Caco-2 (cell line): ENCODE measurements at regions not wholly inside any gene's neighbourhood (a gene's known extent, or its start where the extent isn't known, plus 50 kb on each side); places are given as distances from the start of the nearest gene placed in this dataset.

Experiments
- BruUV-seq: library from RNA; stranded (reverse); fragments of 400-500 nt; replicated peaks from 2 replicates; lab custom pipeline; 2021; lab: Mats Ljungman, UMichigan
- CTCF ChIA-PET: fragments of 300-600 bp; sonication (Branson Sonifier 250); formaldehyde crosslinking; loops from one replicate; lab custom pipeline; 2022; ENCODE audit warnings: antibody characterized with exemption; lab: Charles Lee
- POLR2A ChIA-PET: fragments of 300-600 bp; sonication (Branson Sonifier 250); formaldehyde crosslinking; loops from one replicate; lab custom pipeline; 2022; ENCODE audit warnings: antibody characterized with exemption; lab: Charles Lee
- DNase-seq, 2 experiments: peaks; one replicate each; pipeline versions ENCODE4 v3.0.0 to v3.0.0-alpha.2; 2020 to 2022
- H3K27me3 ChIP-seq: replicated peaks from 2 replicates; pipeline ENCODE4 v1.6.0; 2011; ENCODE audit warnings: low read length; ENCODE audit not compliant: control insufficient read depth, insufficient read depth
- H3K36me3 ChIP-seq: 2 replicates; pipeline ENCODE4 v1.5.1; 2011; ENCODE audit warnings: low read length; ENCODE audit not compliant: control insufficient read depth, insufficient read depth
- H3K4me1 ChIP-seq: fragments of 250-450 bp; sonication (Bioruptor Pico); 2 replicates; pipeline ENCODE4 v1.5.1; 2020; ENCODE audit warnings: mild to moderate bottlenecking
- H3K4me3 ChIP-seq: 2 replicates; pipeline ENCODE4 v1.5.1; 2011; ENCODE audit warnings: low read depth, mild to moderate bottlenecking, control low read depth, low read length
- H3K9me3 ChIP-seq: fragments of 250-450 bp; sonication (Bioruptor Pico); 2 replicates; pipeline ENCODE4 v1.5.1; 2020; ENCODE audit warnings: mild to moderate bottlenecking, moderate library complexity
- H3K27ac Mint-ChIP-seq: one replicate; pipeline ENCODE4 v1.8.0; 2022; ENCODE audit warnings: mixed read lengths; ENCODE audit not compliant: unreplicated experiment
- H3K27me3 Mint-ChIP-seq: one replicate; pipeline ENCODE4 v1.8.0; 2022; ENCODE audit warnings: mixed read lengths; ENCODE audit not compliant: insufficient read depth, unreplicated experiment
- H3K36me3 Mint-ChIP-seq: one replicate; pipeline ENCODE4 v1.8.0; 2022; ENCODE audit warnings: mild to moderate bottlenecking, mixed read lengths; ENCODE audit not compliant: insufficient read depth, unreplicated experiment
- H3K4me1 Mint-ChIP-seq: one replicate; pipeline ENCODE4 v1.8.0; 2022; ENCODE audit warnings: low read depth, mixed read lengths; ENCODE audit not compliant: unreplicated experiment
- H3K4me3 Mint-ChIP-seq: one replicate; pipeline ENCODE4 v1.8.0; 2022; ENCODE audit warnings: mild to moderate bottlenecking, moderate library complexity, mixed read lengths; ENCODE audit not compliant: unreplicated experiment
- H3K9me3 Mint-ChIP-seq: one replicate; pipeline ENCODE4 v1.8.0; 2022; ENCODE audit warnings: mixed read lengths; ENCODE audit not compliant: unreplicated experiment
- intact Hi-C: fragments of 100-400 bp; cut with micrococcal nuclease; formaldehyde crosslinking; loops from one replicate; pipeline ENCODE4 v1.10.0; 2022; ENCODE audit not compliant: unreplicated experiment
- TF ChIP-seq, protein P1 (sequence below), 2 experiments: fragments of 200-600 bp in 1 of 2; IDR thresholded peaks; 1 replicate in 1 of 2; 2 replicates in 1 of 2; pipeline versions ENCODE4 v1.5.1 to v1.8.0; 2011 to 2022; ENCODE audit warnings: antibody characterized with exemption in 1 of 2, control low read depth in 1 of 2, inconsistent platforms in 1 of 2, low read depth in 1 of 2, low read length in 1 of 2, mild to moderate bottlenecking in 1 of 2, moderate library complexity in 1 of 2; ENCODE audit not compliant: insufficient read depth in 1 of 2, severe bottlenecking in 1 of 2, unreplicated experiment in 1 of 2

DNA sequence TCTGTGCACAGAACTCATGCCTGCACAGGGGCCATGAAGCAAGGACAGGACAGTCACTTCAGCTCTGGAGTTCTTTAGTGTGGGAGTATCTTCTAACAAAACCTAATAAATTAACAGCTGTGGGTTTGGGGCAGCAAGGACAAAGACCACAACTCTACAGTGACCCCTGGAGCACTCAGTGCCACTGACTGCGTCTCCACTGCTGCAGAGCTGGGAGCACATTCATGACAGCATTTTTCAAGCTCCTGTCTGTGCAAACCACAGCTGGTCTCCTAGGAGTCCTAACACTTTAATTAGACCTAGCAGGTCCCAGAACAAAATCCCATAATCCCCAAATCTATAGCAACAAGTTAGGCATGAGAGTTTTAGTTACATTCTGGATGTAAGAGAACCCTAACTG lies 76.5 kb downstream of the RTL9 start:
- intact Hi-C loops: no loop called here
- no peak overlapping the region for H3K27ac Mint-ChIP-seq
- no TSS peak for BruUV-seq
- H3K27me3 Mint-ChIP-seq: peaks cover 11% of the 10 kb centered on the region
- no peak overlapping the region for H3K4me3 ChIP-seq
- TF ChIP-seq, protein P1, sequence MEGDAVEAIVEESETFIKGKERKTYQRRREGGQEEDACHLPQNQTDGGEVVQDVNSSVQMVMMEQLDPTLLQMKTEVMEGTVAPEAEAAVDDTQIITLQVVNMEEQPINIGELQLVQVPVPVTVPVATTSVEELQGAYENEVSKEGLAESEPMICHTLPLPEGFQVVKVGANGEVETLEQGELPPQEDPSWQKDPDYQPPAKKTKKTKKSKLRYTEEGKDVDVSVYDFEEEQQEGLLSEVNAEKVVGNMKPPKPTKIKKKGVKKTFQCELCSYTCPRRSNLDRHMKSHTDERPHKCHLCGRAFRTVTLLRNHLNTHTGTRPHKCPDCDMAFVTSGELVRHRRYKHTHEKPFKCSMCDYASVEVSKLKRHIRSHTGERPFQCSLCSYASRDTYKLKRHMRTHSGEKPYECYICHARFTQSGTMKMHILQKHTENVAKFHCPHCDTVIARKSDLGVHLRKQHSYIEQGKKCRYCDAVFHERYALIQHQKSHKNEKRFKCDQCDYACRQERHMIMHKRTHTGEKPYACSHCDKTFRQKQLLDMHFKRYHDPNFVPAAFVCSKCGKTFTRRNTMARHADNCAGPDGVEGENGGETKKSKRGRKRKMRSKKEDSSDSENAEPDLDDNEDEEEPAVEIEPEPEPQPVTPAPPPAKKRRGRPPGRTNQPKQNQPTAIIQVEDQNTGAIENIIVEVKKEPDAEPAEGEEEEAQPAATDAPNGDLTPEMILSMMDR (IDR thresholded peaks at IDR 0.05; ENCODE audit: insufficient read depth in 1 of 2, low read depth in 1 of 2, low read length in 1 of 2, severe bottlenecking in 1 of 2, unreplicated experiment in 1 of 2): no peak
- H3K4me3 Mint-ChIP-seq: no peak overlapping the region
- no peaks in the 10 kb centered on the region for H3K36me3 Mint-ChIP-seq
- H3K9me3 Mint-ChIP-seq: no peaks in the 10 kb centered on the region
- no peaks in the 10 kb centered on the region for H3K9me3 ChIP-seq
- DNase-seq: no peak
- CTCF ChIA-PET: no interaction called here
- no peaks in the 10 kb centered on the region for H3K4me1 Mint-ChIP-seq
- no peaks in the 10 kb centered on the region for H3K27me3 ChIP-seq
- POLR2A ChIA-PET: no interaction called here
- no peaks in the 10 kb centered on the region for H3K36me3 ChIP-seq
- no peaks in the 10 kb centered on the region for H3K4me1 ChIP-seq

- no peaks in the 10 kb centered on the region for H3K27me3 ChIP-seq
Measured at GRCh38 chrX:110436523-110436922, 77.9 kb downstream of the RTL9 start.

DNA sequence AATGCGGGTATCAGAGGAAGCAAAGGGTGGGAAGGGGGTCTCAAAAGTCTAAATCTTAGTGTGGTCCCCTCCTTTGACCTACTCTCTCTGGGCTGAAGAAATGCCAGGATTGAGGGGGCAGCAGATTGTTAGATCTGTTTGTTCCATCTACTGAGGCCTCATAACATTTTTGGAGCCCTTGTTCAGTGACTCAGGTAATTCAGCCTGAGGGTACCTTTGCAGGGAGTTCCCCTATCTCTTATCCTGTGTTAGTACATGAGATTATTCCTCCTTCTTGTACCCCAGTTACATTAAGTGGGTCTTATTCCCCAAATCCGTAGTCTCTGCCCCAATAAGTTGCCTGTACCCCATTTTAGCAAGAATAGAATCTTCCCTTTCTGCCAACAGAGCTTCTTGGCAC lies 79.0 kb downstream of the RTL9 start:
- H3K27me3 ChIP-seq: no peaks in the 10 kb centered on the region
- no peak for DNase-seq
- Mint-ChIP-seq H3K27me3 (peaks cover 5% of the 10 kb centered on the region), H3K36me3 (no peaks in the 10 kb centered on the region), H3K9me3 (no peaks in the 10 kb centered on the region), H3K27ac (no peak overlapping the region), H3K4me1 (no peaks in the 10 kb centered on the region), H3K4me3 (no peak overlapping the region)
- BruUV-seq: no TSS peak
- no peaks in the 10 kb centered on the region for H3K4me1 ChIP-seq
- TF ChIP-seq, protein P1 (IDR thresholded peaks at IDR 0.05; ENCODE audit: insufficient read depth in 1 of 2, low read depth in 1 of 2, low read length in 1 of 2, severe bottlenecking in 1 of 2, unreplicated experiment in 1 of 2): no peak
- CTCF ChIA-PET: no interaction called here
- intact Hi-C loops: no loop called here
- H3K4me3 ChIP-seq: no peak overlapping the region
- no peaks in the 10 kb centered on the region for H3K9me3 ChIP-seq
- POLR2A ChIA-PET: no interaction called here
- no peaks in the 10 kb centered on the region for H3K36me3 ChIP-seq

More at GRCh38 chrX:110436523-110436922, 77.9 kb downstream of the RTL9 start:
- Histone ChIP-seq H3K4me3 (no peak overlapping the region), H3K9me3 (no peaks in the 10 kb centered on the region), H3K4me1 (no peaks in the 10 kb centered on the region), H3K36me3 (no peaks in the 10 kb centered on the region)
- no peak overlapping the region for H3K4me3 Mint-ChIP-seq
- ChIA-PET POLR2A (no interaction called here), CTCF (no interaction called here)
- no peaks in the 10 kb centered on the region for H3K4me1 Mint-ChIP-seq
- intact Hi-C loops: no loop called here
- no TSS peak for BruUV-seq
- H3K9me3 Mint-ChIP-seq: no peaks in the 10 kb centered on the region
- peaks cover 9% of the 10 kb centered on the region for H3K27me3 Mint-ChIP-seq
- no peak for DNase-seq
- H3K27ac Mint-ChIP-seq: no peak overlapping the region
- no peaks in the 10 kb centered on the region for H3K36me3 Mint-ChIP-seq
- TF ChIP-seq, protein P1 (IDR thresholded peaks at IDR 0.05; ENCODE audit: insufficient read depth in 1 of 2, low read depth in 1 of 2, low read length in 1 of 2, severe bottlenecking in 1 of 2, unreplicated experiment in 1 of 2): no peak
